Effector memory CD8-positive, alpha-beta T cell (primary cell): ENCODE measurements at regions not wholly inside any gene's neighbourhood (a gene's known extent, or its start where the extent isn't known, plus 50 kb on each side); places are given as distances from the start of the nearest gene placed in this dataset.
"Not testable (repeated sequence)": the region's sequence is repeated elsewhere in the genome, so short reads cannot be mapped to it uniquely, and the experiment has no call there.

Source experiments
- ATAC-seq: fragments of 150-1000 bp; cut with Tn5 transposase; replicated peaks from 2 replicates; pipeline ENCODE4 v1.10.0; 2021; ENCODE audit warnings: mild to moderate bottlenecking, moderate library complexity
- DNase-seq, 3 experiments: peaks; one replicate each; pipeline ENCODE4 v3.0.0; 2021
- H3K27ac Mint-ChIP-seq, 2 donors: one replicate each; pipeline ENCODE4 v1.8.0; 2022; ENCODE audit warnings: mild to moderate bottlenecking in 2 of 2, mixed read lengths in 2 of 2, moderate library complexity in 2 of 2
- H3K27me3 Mint-ChIP-seq, 2 donors: one replicate each; pipeline ENCODE4 v1.8.0; 2022; ENCODE audit warnings: mixed read lengths in 2 of 2
- H3K36me3 Mint-ChIP-seq: one replicate; pipeline ENCODE4 v1.8.0; 2022; ENCODE audit warnings: mild to moderate bottlenecking, moderate library complexity, mixed read lengths; ENCODE audit not compliant: insufficient read depth
- H3K4me1 Mint-ChIP-seq, 2 donors: one replicate each; pipeline ENCODE4 v1.8.0; 2022; ENCODE audit warnings: low read depth in 2 of 2, mixed read lengths in 2 of 2
- H3K4me3 Mint-ChIP-seq, 2 donors: one replicate each; pipeline ENCODE4 v1.8.0; 2022; ENCODE audit warnings: mild to moderate bottlenecking in 2 of 2, mixed read lengths in 2 of 2, moderate library complexity in 2 of 2
- H3K9me3 Mint-ChIP-seq, 2 donors: one replicate each; pipeline ENCODE4 v1.8.0; 2022; ENCODE audit warnings: mixed read lengths in 2 of 2

- Mint-ChIP-seq H3K36me3 (no peaks in the 10 kb centered on the region), H3K4me1 (peaks cover 8 to 10% of the 10 kb centered on the region in 2 donors)
Observed at GRCh38 chr6:4488389-4488788, 287.8 kb upstream of the CDYL start.

GRCh38 chr6:4487538-4487937 lies 288.7 kb upstream of the CDYL start:
- DNase-seq, result no peak
- Mint-ChIP-seq H3K9me3 (peaks cover 11 to 15% of the 10 kb centered on the region in 2 donors), H3K4me1 (peaks cover 8 to 10% of the 10 kb centered on the region in 2 donors), H3K27me3 (peaks cover 11 to 25% of the 10 kb centered on the region in 2 donors), H3K27ac (no peak overlapping the region), H3K36me3 (no peaks in the 10 kb centered on the region), H3K4me3 (no peak overlapping the region)
- ATAC-seq, result no peak

More at GRCh38 chr6:4488389-4488788, 287.8 kb upstream of the CDYL start:
- DNase-seq (no peak), ATAC-seq (no peak)
- Mint-ChIP-seq H3K27ac (no peak overlapping the region), H3K27me3 (peaks cover 11 to 22% of the 10 kb centered on the region in 2 donors), H3K4me3 (no peak overlapping the region), H3K9me3 (peaks cover 11 to 15% of the 10 kb centered on the region in 2 donors)

- ATAC-seq, result no peak
- Mint-ChIP-seq H3K27me3 (peaks cover 11 to 33% of the 10 kb centered on the region in 2 donors), H3K36me3 (no peaks in the 10 kb centered on the region), H3K27ac (no peak overlapping the region), H3K4me1 (peaks cover 8 to 10% of the 10 kb centered on the region in 2 donors), H3K9me3 (peaks cover 11 to 15% of the 10 kb centered on the region in 2 donors), H3K4me3 (no peak overlapping the region)
- no peak for DNase-seq
Observed at GRCh38 chr6:4486568-4487315, 289.5 kb upstream of the CDYL start.

GRCh38 chr6:4485735-4486134 lies 290.5 kb upstream of the CDYL start:
- DNase-seq (no peak), ATAC-seq (no peak)
- Mint-ChIP-seq H3K36me3 (no peaks in the 10 kb centered on the region), H3K9me3 (peaks cover 11 to 15% of the 10 kb centered on the region in 2 donors), H3K4me1 (peaks cover 8 to 10% of the 10 kb centered on the region in 2 donors), H3K27me3 (peaks cover 11 to 40% of the 10 kb centered on the region in 2 donors), H3K27ac (no peak overlapping the region), H3K4me3 (no peak overlapping the region)

GRCh38 chr6:4482461-4482860 lies 293.7 kb upstream of the CDYL start:
- ATAC-seq, result no peak
- Mint-ChIP-seq H3K27ac (no peak overlapping the region), H3K4me3 (no peak overlapping the region), H3K27me3 (peaks cover 21 to 48% of the 10 kb centered on the region in 2 donors), H3K9me3 (peaks cover 0 to under 1% of the 10 kb centered on the region in 2 donors), H3K4me1 (no peaks in the 10 kb centered on the region), H3K36me3 (no peaks in the 10 kb centered on the region)
- no peak for DNase-seq

GRCh38 chr6:4480788-4481735 lies 295.1 kb upstream of the CDYL start:
- no peak overlapping the region for H3K27ac Mint-ChIP-seq
- H3K4me1 Mint-ChIP-seq, result no peaks in the 10 kb centered on the region
- ATAC-seq (no peak), DNase-seq (no peak)
- no peaks in the 10 kb centered on the region for H3K9me3 Mint-ChIP-seq
- no peak overlapping the region for H3K4me3 Mint-ChIP-seq
- H3K36me3 Mint-ChIP-seq, result no peaks in the 10 kb centered on the region
- H3K27me3 Mint-ChIP-seq, result peaks cover 31 to 47% of the 10 kb centered on the region in 2 donors

- Mint-ChIP-seq H3K4me3 (no peak overlapping the region), H3K4me1 (no peaks in the 10 kb centered on the region), H3K36me3 (no peaks in the 10 kb centered on the region), H3K9me3 (no peaks in the 10 kb centered on the region), H3K27ac (no peak overlapping the region), H3K27me3 (peaks cover 25 to 32% of the 10 kb centered on the region in 2 donors)
- no peak for ATAC-seq
- no peak for DNase-seq
Observed at GRCh38 chr6:4478098-4478497, 298.1 kb upstream of the CDYL start.

GRCh38 chr6:4474810-4475209 lies 301.4 kb upstream of the CDYL start:
- ATAC-seq, result no peak
- no peak overlapping the region for H3K4me3 Mint-ChIP-seq

GRCh38 chr6:4472969-4473642 lies 303.1 kb upstream of the CDYL start:
- peaks cover 9 to 15% of the 10 kb centered on the region in 2 donors for H3K9me3 Mint-ChIP-seq
- no peaks in the 10 kb centered on the region for H3K36me3 Mint-ChIP-seq
- no peak overlapping the region for H3K27ac Mint-ChIP-seq
- peaks cover 7 to 20% of the 10 kb centered on the region in 2 donors for H3K27me3 Mint-ChIP-seq
- DNase-seq (no peak), ATAC-seq (no peak)
- no peaks in the 10 kb centered on the region for H3K4me1 Mint-ChIP-seq
- no peak overlapping the region for H3K4me3 Mint-ChIP-seq

More at GRCh38 chr6:4474810-4475209, 301.4 kb upstream of the CDYL start:
- Mint-ChIP-seq H3K27me3 (peaks cover 5 to 21% of the 10 kb centered on the region in 2 donors), H3K36me3 (no peaks in the 10 kb centered on the region), H3K9me3 (peaks cover 9 to 15% of the 10 kb centered on the region in 2 donors), H3K27ac (no peak overlapping the region), H3K4me1 (no peaks in the 10 kb centered on the region)
- no peak for DNase-seq

GRCh38 chr6:4472222-4472621 lies 304.0 kb upstream of the CDYL start:
- no peak overlapping the region for H3K27ac Mint-ChIP-seq
- H3K27me3 Mint-ChIP-seq, result peaks cover 12 to 24% of the 10 kb centered on the region in 2 donors
- peaks cover 9 to 15% of the 10 kb centered on the region in 2 donors for H3K9me3 Mint-ChIP-seq
- H3K4me3 Mint-ChIP-seq, result no peak overlapping the region
- ATAC-seq (no peak), DNase-seq (no peak)
- no peaks in the 10 kb centered on the region for H3K36me3 Mint-ChIP-seq
- peaks cover 0 to 2% of the 10 kb centered on the region in 2 donors for H3K4me1 Mint-ChIP-seq

GRCh38 chr6:4471515-4471914 lies 304.7 kb upstream of the CDYL start:
- H3K27me3 Mint-ChIP-seq, result peaks cover 18 to 25% of the 10 kb centered on the region in 2 donors
- DNase-seq, H3K4me3 Mint-ChIP-seq, H3K27ac Mint-ChIP-seq, H3K4me1 Mint-ChIP-seq, ATAC-seq, H3K36me3 Mint-ChIP-seq: not testable (repeated sequence)
- H3K9me3 Mint-ChIP-seq, result peaks cover 9 to 15% of the 10 kb centered on the region in 2 donors

- peaks cover 20 to 22% of the 10 kb centered on the region in 2 donors for H3K27me3 Mint-ChIP-seq
- DNase-seq, result no peak
- H3K9me3 Mint-ChIP-seq, result peaks cover 9 to 15% of the 10 kb centered on the region in 2 donors
- H3K36me3 Mint-ChIP-seq, result no peaks in the 10 kb centered on the region
- H3K4me3 Mint-ChIP-seq, result no peak overlapping the region
- no peak overlapping the region for H3K27ac Mint-ChIP-seq
- no peak for ATAC-seq
- H3K4me1 Mint-ChIP-seq, result peaks cover 0 to 2% of the 10 kb centered on the region in 2 donors
Observed at GRCh38 chr6:4470698-4471210, 305.4 kb upstream of the CDYL start.
